ENCODE measurements at regions not wholly inside any gene's neighbourhood (a gene's known extent, or its start where the extent isn't known, plus 50 kb on each side); places are given as distances from the start of the nearest gene placed in this dataset.
"Not testable (repeated sequence)": the region's sequence is repeated elsewhere in the genome, so short reads cannot be mapped to it uniquely, and the experiment has no call there.

DNA sequence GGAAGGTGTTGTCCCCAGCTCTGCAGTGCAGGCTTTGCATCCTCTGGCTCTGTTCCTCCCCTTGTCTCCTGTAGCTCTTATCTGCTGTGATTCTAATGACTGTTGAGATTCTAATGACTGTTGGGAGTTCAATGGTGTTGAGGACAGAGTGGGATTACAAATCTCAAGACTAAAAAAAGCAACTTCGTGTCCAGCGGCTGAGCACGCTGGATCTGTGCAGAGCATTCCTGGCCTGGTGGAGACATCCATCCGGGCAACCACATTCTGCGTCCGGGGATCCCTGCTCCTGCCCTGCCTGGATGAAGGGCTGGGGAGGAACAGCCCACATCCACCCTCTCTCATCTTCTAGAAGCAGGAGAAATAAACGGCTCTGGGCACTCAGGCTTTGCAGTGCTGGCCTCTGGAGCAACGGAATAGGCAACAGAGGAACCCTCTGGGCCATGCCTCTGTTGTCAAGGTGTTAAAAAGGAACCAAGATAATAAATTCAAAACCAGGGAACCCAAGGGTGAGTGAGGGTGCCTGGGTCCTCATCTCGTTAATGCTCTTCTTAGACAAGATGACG lies 106.7 kb upstream of the ASB18 start:
- no peak for DNase-seq (ENCODE audit: low read depth)

DNA sequence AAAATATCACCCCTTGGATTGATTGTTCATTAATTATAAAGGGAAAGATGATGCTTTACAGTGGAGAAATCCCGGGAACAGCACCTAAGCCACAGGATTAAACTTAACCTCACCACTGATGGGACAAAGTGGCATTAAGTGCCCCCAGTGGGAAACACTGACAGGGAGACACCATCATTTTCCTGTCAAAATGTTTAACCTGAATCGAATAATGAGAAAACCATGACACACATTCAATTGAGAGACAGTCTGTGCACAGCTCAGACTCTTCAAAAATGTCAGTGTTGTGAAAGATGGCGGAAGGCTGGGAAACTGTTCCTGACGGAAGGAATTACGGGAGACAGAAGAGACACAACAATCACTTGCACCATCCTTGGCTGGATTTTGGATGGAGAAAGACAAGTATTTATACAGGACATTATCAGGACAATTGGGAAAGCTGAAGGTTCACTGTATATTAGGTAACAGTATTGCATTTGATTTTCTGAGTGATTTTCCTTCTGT lies 111.8 kb upstream of the ASB18 start:
- DNase-seq (ENCODE audit: low read depth): no peak

DNA sequence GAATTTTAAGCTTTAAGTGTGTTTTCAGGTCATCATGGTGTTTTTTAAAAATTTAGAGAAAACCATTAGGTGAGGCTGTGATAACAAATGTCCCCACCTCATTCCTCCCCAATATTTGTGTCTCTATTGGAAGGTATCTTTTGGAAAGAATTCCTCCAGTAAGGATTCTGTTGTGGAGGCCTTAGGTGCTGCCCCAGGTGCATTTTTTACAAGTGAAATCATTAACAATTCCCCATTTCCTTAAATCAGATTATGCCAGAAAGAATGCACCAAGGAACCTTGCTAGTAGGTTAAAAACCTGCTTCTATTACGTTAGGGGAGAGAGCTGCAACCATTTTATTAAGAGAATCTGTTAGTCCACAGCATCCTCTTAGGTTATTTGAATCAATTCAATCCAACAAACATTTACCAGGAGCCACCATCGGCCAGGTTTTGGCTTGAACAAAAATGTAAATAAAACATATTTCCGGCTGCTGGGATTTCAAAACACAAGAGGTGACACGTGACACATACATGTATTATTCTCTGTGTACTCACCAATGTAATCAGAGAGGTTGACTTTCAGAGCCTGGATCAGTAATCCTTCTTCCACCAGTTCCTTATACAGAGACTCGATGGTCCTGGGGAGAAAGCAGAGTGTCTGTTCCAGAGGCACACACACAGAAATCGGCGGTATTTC lies 112.5 kb upstream of the ASB18 start:
- no peak for DNase-seq (ENCODE audit: low read depth)

DNA sequence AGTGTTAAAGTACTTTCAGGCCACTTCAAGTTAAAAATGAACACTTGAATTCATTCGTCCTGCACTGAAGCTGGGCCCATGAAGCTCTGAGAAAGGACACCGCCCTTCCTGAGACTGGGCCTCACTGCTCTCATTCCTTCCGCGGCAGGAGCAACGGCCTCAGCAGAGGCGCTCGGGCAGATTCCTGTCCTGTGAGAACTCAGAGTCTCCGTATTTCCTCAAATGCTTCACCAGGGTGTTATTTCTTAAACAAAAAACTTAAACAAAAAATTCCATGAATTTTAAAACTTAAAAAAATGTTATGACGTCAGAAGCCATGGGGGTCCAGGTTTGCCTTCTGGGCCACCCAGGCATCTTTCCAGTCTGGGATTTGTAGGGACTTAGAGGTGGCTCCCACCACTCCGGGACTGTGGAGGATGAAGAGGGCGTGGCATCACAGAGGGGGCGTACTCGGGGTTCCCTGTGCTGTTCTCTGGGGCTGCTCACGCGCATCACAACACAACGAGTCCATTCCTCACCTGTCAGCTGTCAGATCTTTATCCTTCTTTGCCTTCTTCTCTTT lies 115.9 kb upstream of the ASB18 start:
- no peak for DNase-seq (ENCODE audit: low read depth)

DNA sequence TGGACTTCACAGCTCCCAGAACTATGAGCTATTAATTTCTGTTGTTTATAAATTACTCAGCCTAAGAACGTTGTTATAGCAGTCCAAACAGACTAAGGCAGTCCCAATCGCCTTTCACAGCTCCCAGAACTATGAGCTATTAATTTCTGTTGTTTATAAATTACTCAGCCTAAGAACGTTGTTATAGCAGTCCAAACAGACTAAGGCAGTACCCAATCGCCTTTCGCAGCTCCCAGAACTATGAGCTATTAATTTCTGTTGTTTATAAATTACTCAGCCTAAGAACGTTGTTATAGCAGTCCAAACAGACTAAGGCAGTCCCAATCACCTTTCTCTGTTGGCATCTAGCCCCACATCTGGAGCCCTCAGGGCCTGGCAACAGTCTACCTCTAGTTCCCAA lies 117.0 kb upstream of the ASB18 start:
- not testable (repeated sequence) for DNase-seq (ENCODE audit: low read depth)

DNA sequence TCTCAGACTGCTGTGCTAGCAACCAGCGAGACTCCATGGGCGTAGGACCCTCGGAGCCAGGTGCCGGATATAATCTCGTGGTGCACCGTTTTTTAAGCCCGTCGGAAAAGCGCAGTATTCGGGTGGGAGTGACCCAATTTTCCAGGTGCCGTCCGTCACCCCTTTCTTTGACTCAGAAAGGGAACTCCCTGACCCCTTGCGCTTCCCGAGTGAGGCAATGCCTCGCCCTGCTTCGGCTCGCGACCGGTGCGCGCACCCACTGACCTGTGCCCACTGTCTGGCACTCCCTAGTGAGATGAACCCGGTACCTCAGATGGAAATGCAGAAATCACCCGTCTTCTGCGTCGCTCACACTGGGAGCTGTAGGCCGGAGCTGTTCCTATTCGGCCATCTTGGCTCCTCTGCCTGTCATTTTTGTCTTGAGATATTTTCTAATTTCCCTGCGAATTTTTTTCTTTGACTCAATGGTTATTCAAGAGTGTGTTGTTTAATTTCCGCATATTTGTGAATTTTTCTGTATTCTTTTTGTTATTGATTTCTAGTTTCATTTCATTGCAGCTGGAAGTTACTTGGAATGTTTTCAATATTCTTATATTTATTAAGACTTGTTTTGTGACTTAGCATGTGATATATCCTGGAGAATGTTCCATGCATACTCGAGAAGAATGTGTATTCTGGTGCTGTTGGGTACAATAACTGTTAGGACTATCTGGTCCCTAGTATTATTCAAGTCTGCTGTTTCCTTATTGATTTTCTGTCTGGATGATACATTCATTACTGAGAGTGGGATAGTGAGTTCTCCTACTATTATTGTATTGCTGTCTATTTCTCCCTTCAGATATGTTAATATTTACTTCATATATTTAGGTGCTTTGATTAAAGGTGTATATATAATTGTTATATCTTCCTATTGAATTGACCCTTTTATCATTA lies 125.3 kb upstream of the ASB18 start:
- not testable (repeated sequence) for DNase-seq (ENCODE audit: low read depth)

DNA sequence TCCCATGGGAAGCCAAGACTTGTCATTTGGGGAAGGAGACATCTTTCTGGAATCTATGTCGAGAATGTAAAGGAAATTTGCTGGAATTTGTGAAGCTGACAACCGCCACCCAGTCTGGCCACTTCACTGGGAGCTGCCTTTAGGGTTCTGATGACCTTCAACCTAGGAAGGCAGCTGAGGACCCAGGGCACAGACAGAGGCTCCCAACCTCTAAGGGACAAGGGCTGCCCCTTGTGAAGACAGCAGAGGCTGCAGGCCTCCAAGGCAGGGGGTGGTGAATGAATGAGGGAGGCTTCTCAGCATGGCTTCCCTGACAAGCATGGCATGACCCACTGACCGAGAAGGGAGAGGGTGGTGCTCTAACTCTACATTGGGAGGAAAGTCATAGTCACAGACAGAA lies 128.9 kb upstream of the ASB18 start:
- no peak for DNase-seq (ENCODE audit: low read depth)

DNA sequence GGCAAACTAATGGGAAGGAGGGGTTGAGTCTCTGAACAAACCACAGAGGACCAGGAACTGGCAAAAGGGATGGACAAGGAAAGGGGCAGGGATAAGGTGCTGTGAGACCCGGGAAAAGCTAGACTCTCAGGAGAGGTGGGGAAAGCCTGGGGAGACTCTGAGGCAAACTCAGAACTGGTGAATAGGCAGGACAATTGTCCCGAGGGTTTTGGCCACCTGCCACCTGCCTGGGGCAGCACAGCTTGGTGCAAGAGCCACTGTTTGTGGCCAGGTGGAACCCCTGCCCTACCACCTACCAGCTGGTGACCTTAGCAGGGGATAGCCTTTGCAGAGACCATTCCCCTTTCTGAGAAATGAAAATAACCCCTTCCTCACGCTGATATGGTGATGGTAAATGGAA lies 129.4 kb upstream of the ASB18 start:
- DNase-seq (ENCODE audit: low read depth): no peak

DNA sequence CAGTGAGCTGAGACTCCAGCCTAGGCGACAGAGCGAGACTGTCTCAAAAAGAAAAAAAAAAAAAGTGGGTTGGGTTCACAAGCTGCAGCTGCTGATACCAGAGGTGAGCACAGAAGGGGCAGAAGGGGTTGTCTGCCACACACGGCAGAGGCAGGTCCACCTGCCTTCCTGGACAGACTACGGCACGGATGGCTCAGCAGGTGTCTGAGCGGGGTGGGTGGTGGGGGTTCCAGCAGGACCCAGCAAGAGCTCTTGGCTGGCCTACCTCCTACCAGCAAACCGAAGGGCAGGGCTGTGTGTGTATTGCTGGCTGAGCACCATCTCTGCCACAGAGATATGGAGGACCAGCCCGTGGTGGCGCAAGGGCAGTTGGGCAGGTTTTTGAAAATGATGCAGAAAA lies 130.4 kb upstream of the ASB18 start:
- no peak for DNase-seq (ENCODE audit: low read depth)

DNA sequence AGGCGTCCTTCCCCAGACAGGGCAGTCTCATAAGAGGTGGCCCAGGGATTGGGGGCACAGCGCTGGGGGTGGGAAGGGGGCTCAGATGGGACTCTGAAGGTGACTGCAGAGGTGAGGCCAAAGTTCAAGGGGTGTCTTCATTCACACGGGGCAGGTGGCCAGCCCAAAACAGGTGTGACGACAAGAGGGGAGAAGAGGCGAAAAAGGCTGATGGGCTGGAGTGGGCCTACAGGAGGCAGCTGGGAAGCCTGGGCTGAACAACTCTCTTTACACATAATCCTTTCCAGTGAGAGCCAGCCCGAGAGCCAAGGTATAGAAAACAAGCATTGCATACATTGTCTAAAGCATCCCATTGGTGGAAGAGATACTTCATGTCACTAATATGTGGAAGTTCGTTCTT lies 130.9 kb upstream of the ASB18 start:
- no peak for DNase-seq (ENCODE audit: low read depth)

DNA sequence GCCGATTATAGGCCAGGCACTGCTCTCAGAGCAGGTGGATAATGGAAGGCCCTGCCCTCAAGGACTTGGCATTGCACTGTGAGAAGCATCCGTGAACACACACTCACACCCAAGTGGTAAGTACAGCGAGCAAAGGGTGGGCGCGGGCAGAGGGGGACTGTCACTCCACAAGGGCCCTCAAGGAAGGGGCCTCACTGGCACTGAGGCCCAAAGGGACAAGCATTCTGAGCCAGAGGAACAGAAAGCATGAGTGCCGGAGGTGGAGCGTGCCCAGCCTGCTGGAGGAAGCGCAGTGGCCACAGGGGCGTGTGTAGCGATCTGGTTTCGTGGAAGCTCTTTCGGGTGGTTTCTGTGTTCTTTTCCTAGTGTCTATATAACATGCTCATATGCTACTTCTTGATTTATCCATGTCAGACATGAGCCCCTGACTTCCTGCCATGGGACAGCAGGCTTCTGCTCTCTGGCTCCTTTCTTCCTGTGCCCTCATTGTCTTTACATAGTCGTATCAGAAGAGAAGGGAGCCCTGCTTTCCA lies 132.7 kb upstream of the ASB18 start:
- no peak for DNase-seq (ENCODE audit: low read depth)

DNA sequence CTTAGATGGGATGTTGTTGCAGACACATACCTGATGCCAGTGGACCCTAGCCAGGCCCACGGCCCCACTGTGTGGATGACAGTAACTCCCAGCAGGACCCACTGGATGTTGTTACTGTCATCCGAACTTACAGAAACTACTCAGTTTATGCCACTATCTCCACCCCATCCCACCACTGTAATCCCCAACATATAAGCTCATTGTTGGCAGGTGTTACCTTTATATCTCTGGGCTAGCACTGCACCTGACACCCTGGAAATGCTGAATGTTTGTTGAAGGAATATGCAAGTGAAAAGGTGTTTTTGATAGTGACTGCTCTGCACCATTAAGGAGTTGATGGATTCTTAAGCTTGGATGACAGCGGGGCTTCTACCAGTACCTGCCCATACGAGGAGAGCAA lies 133.5 kb upstream of the ASB18 start:
- DNase-seq (ENCODE audit: low read depth): no peak

DNA sequence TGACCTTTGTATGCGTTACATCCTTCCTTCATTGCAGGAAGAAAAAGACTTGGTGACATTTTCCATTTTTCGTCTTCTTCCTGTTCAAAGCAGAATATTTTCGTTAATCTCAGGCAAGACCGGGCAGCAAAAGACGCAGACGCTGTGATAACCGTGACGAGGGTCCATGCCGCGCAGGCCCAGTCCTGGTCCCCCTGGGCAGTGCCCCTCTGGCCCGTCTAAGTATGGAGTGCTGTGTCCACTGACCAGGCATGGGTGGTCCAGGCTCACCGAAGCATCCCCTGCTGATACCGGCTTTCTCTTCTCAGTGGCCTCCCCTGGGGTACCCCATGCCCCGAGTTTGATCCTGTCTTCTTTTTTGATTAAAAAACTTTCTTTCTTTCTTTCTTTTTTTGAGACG lies 135.2 kb upstream of the ASB18 start:
- no peak for DNase-seq (ENCODE audit: low read depth)

DNA sequence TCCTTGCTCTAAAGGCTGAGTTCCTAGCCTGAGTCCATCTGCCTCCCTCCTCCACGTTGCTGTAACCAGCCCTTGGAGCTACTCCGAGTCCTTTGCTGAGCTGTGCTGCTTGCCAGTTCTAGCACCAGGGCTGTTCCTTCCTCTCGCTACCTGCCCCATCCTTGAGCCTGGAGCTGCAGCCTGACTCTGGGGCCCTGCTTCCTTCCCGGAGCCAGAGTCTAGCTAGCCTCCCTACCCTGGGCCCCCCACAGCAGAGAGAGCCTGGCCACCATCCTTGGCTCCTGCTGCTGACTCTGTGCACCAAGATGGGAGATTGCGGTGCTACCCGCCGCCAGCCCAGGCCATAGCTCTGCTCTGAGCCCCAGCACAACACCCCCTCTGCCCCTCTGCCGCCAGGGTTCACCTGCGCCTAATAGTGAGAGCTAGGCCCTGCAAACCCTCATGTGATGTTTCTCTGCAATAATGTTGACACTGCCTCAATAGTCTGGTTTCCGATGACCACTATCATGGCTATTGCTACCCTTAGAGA lies 135.9 kb upstream of the ASB18 start:
- DNase-seq (ENCODE audit: low read depth): no peak

DNA sequence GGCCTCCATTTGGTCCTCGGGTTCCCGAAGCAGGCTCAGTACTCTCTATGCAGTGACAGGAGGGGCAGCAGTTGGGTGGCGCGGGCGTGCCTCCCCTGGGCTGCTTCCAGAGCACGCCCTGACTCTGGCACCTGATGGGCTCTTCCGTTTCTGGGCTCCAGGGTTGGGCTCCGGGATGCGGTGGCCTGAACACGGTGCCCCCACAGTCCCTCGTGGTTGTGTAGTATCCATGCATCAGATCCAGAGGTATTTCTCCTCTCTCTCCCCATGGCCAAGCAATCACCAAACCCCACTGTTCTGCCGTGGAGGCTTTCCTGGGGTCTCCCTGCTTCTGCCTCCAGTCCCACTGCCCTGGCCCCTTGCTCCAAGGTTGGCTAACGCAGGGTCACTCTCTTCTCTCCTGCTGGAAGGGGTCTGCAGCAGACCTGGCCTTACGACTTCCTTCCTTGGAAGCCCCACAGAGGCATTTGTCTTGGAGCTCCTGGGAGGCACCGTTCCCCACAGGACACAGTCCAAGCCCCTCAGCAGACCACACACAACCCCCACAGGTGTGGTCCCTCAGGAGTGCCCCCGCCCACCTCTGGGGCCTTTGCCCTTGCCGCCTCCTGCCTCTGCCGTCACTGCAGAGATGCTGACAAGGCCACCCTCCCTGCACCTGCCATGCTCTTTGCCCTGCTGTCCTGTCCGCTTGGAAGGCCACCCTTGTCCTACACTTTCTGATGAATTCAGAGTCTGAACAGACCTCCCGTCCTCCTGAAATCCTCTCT lies 136.6 kb upstream of the ASB18 start:
- no peak for DNase-seq (ENCODE audit: low read depth)

DNA sequence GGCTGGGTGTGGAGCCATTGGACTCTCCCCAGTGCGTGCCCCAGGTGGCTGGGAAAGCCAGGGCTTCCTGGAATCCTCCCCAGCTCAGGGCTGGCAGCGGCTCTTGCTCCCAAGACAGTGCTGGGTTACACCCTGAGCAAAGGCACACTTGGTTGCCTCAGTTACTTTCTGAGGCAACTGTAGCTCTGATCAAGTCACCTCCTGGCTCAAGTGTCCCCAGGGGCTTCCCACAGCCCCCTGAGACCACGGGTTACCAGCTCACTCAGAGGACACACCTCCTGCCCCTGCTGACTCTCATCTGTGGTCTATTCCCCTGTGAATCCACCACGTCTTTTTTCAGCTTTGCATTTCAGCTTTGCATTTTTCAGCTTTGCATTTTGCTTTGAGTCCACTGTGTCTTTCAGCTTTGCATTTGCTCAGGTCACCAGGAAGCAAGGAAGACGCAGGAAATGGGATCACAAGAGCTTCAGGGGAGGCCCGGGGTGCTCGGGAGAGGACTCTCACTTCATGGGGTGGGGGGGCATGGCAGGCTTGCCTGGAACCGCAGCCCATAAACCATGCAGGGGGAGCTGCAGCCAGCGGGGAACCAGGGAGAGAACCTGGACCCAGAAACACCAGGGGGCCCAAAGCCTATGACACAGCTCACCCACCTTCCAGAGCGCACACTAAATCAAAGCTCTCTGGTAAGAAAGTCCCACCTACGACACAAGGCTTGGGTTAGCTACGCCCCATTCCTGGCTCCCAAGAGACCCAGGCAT lies 138.0 kb upstream of the ASB18 start:
- no peak for DNase-seq (ENCODE audit: low read depth)

DNA sequence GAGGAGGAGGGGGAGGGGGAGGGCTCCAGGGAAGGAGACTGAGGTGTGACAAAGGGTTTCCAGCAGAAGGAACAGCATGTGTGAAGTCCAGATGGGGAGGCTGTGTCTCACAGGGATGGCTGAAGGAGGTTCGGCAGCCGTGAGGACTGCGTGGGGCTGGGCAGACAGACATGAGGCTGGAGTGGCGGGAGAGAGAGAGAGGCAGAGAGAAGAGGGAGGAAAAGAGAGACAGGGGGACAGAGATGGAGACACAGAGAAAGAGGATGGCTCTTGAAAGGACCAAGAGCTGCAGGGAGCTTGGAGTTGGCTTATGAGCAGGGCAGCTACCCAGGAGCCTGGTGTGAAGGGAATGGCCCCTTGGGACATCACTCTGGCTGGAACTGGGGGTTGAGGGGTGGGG lies 138.9 kb upstream of the ASB18 start:
- no peak for DNase-seq (ENCODE audit: low read depth)

DNA sequence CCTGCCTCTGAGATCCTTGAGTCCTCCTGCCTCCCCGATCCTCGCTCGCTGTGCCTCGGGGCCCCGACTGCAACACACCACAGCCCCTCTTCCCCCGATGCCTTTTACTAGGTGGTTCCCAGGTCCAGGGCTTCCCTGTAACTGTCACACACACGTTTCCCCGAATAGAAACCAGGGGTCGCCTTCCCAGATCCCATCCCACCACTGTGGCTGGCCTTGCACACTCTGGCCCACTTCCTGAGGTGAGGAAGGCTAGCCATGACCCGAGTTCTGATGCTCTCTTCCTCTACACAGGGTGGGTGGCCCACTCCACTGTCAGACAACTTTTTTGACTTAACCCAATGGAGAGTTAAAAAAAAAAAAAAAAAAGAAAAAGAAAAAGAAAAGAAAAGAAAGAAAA lies 139.6 kb upstream of the ASB18 start:
- DNase-seq (ENCODE audit: low read depth): no peak

DNA sequence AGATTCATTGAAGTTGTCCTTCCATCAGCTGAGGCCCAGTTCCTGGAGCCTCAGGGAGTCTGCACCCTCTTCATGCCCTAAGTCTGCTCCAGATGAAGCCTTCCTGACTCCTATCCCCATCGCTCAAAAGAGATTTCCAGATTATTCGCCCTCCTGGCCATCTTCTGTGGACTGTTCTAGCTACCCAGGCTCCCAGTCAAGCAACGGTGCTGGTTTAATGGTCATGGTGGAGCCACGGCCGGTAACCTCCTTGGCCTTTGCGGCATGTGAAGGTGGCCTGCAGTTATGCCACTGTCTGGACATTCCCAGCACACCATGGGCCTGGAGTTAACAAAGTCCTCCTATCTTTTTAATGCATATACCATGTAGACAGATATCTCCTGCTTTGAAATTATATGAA lies 140.1 kb upstream of the ASB18 start:
- no peak for DNase-seq (ENCODE audit: low read depth)

DNA sequence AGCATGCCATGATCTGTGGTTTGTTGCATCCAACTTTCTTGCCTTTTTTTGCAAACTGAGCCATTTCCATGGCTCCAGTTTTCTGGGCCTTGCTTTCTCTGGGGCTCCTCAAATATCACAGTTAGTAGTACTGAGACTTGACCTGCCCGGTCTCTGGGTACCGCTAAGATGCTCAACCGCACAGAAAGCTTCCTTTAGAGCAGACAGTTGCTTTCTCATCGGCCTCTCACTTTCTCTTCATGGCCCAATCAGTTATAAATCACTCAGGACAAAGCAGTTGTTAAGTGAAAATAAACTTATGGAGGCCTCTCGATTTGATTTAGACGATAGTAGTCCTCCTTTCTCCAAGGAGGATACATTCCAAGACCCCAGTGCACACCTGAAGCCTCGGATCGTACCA lies 141.2 kb upstream of the ASB18 start:
- no peak for DNase-seq (ENCODE audit: low read depth)

All from LHCN-M2 (cell line).